GM21825 (cell line): ENCODE measurements at regions not wholly inside any gene's neighbourhood (a gene's known extent, or its start where the extent isn't known, plus 50 kb on each side); places are given as distances from the start of the nearest gene placed in this dataset.

Experiments used
- ATAC-seq: cut with Tn5 transposase; IDR thresholded peaks from one replicate; pipeline ENCODE4 v1.9.1; 2021; ENCODE audit warnings: mild to moderate bottlenecking, moderate library complexity; ENCODE audit not compliant: unreplicated experiment

GRCh38 chr3:117539729-117540128 is 830.1 kb downstream of the TUSC7 start:
- ATAC-seq, result no peak

GRCh38 chr3:117540597-117540996 is 831.0 kb downstream of the TUSC7 start:
- no peak for ATAC-seq

- no peak for ATAC-seq
Measured at GRCh38 chr3:117541721-117542120, 832.1 kb downstream of the TUSC7 start.

GRCh38 chr3:117543521-117543920 is 833.9 kb downstream of the TUSC7 start:
- no peak for ATAC-seq

- no peak for ATAC-seq
Measured at GRCh38 chr3:117545484-117545883, 835.9 kb downstream of the TUSC7 start.

- ATAC-seq, result no peak
Measured at GRCh38 chr3:117547956-117548550, 838.5 kb downstream of the TUSC7 start.

DNA sequence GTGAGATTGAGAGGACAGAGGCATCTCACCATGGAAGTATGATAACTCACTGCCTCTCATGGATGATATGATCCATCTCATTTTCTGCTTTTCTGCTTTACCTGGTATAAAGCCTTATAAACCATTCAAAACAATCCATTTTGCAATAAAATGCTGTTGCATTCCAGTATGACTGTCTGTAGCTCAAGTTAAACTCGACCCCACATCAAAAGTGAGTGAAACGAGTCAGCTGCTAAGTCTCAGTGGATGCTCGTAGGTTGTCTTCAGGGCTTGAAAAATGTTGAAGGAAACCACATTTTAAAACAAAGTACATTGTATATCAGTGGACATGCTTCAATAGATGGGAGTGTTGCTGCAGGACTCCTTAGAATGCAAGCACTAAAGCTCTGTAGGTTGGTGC is 839.0 kb downstream of the TUSC7 start:
- ATAC-seq, result no peak

GRCh38 chr3:117549716-117550115 is 840.1 kb downstream of the TUSC7 start:
- no peak for ATAC-seq

GRCh38 chr3:117550766-117551165 is 841.2 kb downstream of the TUSC7 start:
- ATAC-seq, result no peak

- peak; percentile 95 for ATAC-seq
Measured at GRCh38 chr3:117553461-117553860, 843.9 kb downstream of the TUSC7 start.

DNA sequence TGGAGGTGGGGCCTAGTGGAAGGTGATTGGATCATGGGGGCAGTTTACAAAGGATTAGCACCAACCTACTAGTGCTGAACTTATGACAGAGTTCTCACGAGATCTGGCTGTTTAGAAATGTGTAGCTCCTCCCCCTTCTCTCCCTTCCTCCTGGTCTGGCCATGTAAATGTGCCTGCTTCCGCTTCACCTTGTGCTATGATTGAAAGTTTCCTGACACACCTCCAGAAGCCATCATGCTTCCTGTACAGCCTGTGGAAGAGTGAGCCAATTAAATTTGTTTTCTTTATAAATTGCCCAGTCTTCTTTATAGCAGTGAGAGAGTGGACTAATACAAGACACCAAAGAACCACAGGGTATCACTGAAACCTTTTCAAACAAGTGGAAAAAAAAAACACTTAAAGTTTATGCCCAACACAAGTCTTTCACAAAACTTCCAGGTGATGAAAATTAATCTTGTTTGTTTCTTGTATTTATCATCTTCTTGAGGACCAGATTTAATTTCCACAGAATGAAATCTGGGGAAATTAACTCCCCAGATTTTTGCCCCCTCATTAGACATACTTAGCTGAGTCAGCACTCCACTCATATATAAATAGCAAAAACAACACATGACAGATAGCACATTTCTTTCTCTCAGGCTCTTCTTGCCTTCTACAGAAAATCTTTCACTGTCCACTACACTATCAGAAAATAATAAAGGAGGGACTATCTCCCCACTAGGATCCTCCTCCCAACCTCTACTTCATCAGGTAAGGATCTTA is 847.2 kb downstream of the TUSC7 start:
- no peak for ATAC-seq

DNA sequence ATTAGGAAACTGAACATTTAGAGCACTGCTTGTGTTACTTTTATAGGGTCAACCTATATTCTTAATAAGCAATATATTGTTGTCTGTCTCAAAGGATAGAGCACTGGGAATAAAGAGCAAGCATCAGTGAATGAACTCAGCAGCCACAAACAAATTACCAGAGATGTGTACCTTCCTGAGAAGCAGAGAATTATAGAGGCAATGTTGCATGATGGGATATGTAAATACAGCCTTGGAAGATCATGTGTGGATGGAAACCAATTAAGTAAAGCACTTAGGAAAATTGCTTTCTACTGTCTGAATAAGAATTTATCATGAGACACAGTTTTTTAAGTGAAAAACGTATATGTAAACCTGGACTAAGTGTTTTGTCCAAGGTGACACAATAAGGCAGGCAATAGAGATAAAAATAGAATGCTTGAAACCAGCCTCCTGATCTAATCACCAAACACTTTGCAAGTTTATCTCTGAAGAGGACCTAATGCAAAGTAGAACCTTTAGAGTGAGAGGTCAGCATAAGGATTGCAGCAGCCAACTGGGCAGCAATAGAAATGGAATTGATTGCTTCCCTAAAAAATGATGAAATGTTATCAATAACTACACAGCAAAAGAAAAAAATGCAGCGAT is 848.0 kb downstream of the TUSC7 start:
- no peak for ATAC-seq

GRCh38 chr3:117558681-117559080 is 849.1 kb downstream of the TUSC7 start:
- no peak for ATAC-seq

GRCh38 chr3:117562000-117562399 is 852.4 kb downstream of the TUSC7 start:
- ATAC-seq, result no peak

DNA sequence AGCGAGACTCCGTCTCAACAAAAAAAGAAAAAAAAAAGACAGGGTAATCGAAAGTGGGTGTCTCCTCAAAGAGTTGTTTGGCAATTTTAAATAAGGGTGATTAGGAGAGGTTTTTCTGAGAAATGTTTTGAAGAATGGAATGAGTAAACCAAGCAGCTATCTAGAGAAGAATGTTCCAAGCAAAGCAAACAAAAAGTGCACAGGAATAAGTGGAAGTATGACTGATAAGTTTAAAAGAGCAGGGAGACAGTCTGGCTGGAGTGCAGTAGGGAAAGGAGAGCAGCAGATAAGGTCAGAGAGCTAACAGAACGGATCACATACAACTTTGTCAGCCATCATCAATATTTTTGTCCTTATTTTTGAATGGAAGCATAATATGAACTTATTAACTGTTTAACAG is 853.5 kb downstream of the TUSC7 start:
- no peak for ATAC-seq

GRCh38 chr3:117565777-117566176 is 856.2 kb downstream of the TUSC7 start:
- ATAC-seq, result no peak

- ATAC-seq, result no peak
Measured at GRCh38 chr3:117566926-117567325, 857.3 kb downstream of the TUSC7 start.

DNA sequence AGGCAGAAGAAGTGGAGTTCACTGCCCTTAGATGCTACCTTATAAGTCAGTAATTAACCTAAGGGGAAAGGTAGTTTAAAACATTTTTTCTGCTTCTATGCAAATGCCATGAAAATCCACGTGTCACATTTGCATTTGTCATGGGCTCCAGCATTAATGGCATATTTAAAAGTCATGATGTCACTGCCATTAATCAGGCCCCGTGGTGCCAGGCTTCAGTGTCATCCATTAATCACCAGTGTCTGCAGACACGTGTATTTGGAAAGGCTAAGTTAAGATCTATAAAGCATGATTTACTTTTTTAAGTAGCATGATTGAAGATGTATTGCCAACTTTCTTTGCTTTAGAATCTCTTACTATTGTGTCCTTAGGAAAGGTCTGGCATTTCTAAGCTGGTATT is 857.8 kb downstream of the TUSC7 start:
- ATAC-seq, result no peak

DNA sequence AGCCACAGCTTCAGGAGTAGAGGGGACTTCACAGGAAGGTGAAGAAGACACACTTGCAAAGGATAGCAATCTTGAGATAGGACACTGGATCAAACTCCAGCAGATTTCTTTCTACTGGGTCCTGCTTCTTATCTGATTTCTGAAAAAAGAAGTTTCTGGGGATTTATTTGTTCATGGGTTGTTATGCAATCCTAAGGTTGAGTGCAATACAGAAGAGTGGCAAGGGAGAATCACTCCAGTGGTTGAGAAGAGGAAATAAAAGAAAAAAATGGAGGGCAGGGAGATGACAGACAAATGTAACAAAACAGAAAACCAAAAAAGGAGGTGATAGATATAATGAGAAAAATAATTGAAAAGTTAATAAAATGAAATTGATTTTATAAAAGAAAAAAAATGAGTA is 858.3 kb downstream of the TUSC7 start:
- ATAC-seq, result no peak

GRCh38 chr3:117572786-117573185 is 863.2 kb downstream of the TUSC7 start:
- ATAC-seq, result no peak

GRCh38 chr3:117580806-117581205 is 871.2 kb downstream of the TUSC7 start:
- no peak for ATAC-seq

GRCh38 chr3:117586161-117586560 is 876.6 kb downstream of the TUSC7 start:
- no peak for ATAC-seq
